HEK293T (cell line): ENCODE measurements at regions not wholly inside any gene's neighbourhood (a gene's known extent, or its start where the extent isn't known, plus 50 kb on each side); places are given as distances from the start of the nearest gene placed in this dataset.

ENCODE experiments used
- BHLHE40 ChIP-seq: fragments of 450-650 bp; IDR thresholded peaks from 2 replicates; pipeline ENCODE4 v1.6.1; 2016; ENCODE audit warnings: mild to moderate bottlenecking, moderate library complexity, borderline replicate concordance
- FOXM1 ChIP-seq: fragments of 450-650 bp; IDR thresholded peaks from 2 replicates; pipeline ENCODE4 v1.6.1; 2017; ENCODE audit warnings: mild to moderate bottlenecking, borderline replicate concordance
- HDGF ChIP-seq: fragments of 450-650 bp; IDR thresholded peaks from 2 replicates; pipeline ENCODE4 v1.6.1; 2017; ENCODE audit warnings: antibody characterized with exemption, borderline replicate concordance
- NFRKB ChIP-seq: fragments of 450-650 bp; IDR thresholded peaks from 2 replicates; pipeline ENCODE4 v1.6.1; 2016; ENCODE audit warnings: mild to moderate bottlenecking, moderate library complexity

DNA sequence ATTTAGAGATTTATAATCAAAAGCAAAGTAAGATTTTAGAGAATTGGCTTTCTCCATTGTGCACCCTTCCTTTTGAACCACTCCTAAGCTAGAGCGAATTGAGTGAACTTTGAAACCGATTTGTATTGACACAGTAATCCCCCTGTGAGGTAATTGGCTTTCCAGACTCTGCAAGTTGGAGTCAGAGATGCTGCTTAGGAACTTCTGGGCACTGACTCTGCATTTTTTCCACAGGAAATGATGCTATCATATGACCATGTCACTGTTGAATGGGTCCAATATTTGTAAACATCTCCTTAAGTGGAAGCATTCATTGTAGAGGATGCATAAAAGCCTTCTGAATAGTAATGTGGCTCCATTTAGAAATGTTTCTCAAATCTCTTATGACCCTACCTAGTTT is 394.4 kb upstream of the ZNF608 start:
- no peak for TF ChIP-seq HDGF
- no peak for TF ChIP-seq FOXM1
- TF ChIP-seq NFRKB, result no peak
- no peak for TF ChIP-seq BHLHE40
